Right hindlimb (tissue), 1 donor: ENCODE measurements at regions not wholly inside any gene's neighbourhood (a gene's known extent, or its start where the extent isn't known, plus 50 kb on each side); places are given as distances from the start of the nearest gene placed in this dataset.

ENCODE experiments used
- DNase-seq: peaks from one replicate; pipeline ENCODE4 v3.0.0-alpha.2; 2018

DNA sequence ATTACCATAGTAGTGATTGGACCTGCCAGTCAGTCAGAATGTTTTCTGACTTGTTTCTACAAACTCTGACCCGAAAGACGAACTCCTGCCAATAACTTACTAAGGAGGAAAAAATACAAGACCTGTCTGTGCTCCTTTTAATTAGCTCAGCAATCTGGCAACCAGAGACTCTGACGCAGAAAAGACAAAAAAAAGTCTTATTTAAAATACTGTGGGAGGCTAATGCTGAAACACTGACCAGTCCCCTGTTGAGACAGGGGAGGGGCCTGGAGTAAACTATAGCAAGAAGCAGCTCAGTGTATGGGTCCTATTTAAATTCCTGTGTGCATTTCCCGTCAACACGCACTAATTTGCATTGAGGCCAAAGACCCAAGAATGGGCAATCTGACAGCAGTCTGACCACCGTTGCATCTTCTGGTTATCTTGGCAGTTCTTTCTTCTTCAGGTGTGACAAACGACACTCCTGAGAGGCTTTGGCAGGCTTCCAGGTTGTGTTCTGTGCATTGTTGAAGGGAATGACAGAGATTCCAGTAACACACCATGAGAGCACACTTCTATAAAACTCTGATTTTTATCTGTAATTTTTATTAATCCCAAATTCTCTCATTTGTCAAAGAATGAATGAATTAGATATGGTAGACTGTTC is 1114.3 kb downstream of the IGSF11 start:
- DNase-seq: no peak

DNA sequence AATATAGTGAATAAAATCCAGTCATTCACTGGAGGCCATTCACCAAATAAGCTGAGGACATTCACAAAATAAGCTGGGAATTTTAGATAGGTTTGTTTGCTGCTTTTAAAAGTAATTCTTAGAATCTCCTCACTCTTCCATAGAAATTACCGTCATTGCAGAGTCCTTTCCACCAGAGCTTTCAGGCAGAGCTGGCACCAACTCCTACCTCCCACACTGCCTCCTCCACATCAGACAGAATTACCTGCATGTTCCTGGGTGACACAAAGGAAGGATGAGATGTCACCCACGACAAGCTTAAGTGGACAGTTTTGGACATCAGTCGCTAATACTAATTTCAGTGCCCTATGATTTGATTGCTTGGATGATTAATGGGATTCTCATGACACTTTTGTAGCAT is 1113.2 kb downstream of the IGSF11 start:
- no peak for DNase-seq

DNA sequence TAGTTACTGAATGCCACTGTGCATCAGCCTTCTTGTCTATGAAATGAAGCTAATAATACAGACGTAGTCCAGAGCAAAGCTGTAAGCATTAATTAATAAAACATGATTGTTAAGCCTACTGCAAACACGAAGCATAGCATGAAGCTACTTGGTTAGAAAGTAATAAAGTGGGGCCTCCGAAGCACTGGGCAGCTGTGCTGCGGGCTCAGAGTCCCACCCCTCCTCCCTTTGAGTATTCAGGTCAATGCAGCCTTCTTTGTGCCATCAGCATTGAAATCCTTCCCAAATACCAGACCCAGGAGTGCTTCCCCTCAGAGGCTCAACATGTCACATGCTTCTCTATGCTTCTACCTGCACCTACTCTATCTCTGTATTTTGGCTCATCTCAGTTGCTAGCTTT is 1112.6 kb downstream of the IGSF11 start:
- no peak for DNase-seq

DNA sequence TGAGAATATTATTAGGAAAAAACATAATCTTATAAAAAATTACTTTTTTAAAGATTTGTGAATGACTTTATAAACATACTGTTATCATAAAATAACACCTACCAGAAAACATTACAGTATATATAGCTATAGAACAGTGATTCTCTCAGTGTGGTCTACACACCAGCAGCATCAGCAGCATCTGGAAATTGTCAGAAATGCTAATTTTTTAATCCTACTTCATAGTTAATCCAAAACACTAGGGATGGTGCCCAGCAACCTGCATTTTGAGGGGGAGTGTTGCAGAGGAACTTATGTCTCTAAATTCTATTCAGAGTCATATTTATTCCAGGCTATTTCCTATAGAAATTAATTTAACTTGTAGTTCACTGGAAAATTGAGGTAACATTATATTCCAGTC is 1107.8 kb downstream of the IGSF11 start:
- DNase-seq: no peak

DNA sequence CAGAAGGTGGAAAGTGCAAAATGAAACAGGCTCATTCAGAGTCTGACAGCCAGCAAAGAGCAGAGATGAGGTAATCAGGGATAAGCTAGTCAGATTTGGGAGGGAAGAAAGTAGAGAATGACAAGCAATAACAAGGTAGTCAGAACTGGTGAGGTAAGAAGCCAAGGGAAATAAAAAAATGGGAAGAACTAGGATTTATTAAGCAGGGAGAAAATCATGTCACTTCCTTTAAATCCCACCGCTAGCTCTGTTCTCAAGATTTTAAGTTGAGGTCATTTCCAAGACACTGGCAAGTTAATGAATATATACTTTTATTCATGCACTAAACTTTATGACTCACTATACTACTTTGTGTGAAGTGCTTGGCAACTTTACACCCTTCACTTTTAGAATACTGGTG is 1106.8 kb downstream of the IGSF11 start:
- DNase-seq: no peak

DNA sequence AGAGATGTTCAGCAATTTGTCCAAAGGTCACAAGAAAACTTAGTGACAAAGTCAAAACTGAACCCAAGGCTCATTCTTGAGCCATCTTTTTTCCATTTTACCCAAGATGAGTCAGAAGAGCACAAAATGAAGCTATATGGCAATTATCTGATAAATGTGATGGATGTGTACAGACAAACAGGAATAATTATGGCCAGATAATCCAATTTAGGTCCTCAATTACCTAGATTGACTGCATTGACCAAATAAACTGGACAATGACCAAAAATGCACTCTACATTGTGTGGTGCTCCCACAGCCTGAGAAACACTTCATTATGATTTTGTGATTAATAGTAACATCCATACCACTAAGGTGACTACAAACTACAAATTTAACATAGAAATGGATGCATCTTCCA is 1105.8 kb downstream of the IGSF11 start:
- DNase-seq: no peak

DNA sequence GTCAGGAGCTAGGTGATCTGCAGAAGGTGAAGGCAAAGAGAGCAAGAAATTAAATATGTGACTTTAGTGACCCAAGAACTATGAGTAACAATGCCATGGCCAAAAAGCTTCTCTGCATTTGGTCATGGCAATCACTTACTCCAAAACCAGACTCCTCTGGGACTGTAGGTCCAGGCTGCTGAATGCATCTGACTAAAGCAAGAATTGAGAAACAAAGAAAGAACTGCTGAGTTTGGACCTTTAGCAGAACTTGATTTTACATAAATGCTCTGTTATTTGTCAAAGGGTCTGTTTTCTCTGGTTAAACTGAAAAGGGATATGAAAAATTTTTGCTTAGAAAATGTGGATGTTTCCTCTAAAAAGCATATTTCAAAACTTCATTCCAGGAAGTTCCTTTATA is 1102.2 kb downstream of the IGSF11 start:
- no peak for DNase-seq

DNA sequence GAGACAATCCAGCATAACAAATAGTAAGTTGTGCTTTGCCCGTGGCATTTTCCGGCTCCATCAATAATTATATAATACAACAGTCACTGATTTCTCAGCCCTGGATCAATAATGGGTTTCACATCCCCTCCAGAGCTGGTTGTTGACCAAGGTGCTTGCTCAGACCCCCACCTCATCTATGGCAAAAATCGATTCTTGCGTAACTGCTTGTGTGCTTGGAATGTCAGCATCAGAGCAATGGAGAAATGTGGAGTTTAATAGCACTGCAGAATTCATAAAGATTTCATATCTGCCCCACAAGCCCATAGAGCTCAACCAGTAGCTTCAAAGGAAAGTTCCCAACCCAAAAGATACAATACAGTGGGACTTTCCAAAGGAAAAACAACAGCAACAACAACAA is 1098.5 kb downstream of the IGSF11 start:
- no peak for DNase-seq

DNA sequence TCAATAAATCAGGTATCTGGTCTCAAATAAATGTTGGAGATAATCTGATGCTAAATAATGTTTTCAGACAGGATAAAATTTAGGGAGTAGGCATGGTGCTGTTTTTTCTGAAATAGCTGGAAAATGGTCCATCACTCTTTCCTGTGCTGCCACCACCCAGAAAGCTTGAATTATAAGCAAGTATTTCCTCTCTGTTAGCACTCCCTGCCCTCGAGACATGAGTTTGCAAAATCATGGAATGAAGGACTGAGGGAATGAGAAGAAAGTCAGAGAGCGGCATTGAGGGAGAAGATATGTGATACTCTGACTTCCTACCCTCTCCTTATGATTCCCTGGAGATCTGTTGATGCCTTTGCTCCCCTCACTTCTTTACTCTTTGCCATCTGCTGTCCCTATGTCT is 1095.7 kb downstream of the IGSF11 start:
- no peak for DNase-seq

DNA sequence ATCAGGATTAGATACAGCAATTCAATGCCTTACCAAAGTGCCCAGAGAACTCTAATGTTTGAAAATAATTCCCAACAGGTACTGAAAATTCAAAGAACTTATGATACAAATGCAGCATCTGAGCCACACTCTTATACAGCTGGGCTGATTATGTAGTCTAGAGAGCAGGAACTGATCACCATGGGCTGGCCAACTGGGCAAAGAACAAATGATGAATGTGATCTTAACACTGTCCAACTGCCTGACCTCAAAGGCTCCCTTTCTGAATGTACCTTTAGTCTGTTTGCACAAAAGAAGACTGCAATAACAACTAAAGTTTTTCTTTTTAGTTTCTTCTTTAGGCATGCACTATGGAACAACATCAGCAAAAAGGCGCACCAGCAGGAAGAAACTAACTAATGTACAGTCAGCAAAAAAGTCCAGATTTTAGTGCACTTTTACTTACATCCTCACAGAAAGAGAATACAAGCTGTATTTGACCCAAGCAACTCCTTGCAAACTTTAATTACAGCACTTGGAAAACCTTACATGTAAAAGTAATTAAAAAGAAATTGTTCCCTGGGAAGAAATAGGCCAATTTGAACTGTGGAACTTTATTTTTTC is 1095.1 kb downstream of the IGSF11 start:
- no peak for DNase-seq

DNA sequence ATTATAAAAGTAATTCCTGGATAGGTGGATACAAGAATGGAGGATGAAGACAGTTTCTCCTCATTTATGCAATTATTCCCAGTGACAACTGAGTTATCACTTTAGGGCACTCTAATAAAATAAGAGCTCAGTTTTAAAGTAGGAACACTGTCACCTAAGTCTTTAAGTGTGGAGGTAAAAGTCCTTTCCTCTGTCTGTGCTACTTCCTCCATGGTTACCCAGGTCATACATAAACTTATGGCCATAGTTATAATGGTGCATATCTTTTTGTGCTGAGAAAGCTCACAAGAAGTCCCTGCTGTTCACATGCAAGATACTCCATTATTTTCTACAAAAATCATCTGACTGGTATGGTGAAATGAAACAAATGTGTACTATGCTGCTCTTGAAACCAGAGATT is 1093.6 kb downstream of the IGSF11 start:
- no peak for DNase-seq

DNA sequence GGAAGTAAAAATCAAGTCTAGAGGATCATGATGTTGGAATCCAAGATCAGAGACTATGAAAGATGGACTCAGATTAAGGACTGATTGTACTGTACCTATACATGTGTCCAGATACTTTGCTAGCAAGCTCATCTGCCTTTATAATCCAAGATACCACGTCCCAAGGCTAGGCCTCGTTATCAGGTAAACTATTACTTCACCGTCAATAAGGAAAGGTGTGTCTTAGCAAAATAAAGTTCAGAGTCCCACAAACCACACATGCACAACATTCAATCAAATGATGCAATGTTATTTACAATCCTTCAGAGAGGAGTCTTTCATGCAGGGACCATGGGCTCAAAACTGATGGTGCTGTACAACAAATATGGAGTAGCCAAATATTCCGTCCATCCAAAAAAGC is 1092.9 kb downstream of the IGSF11 start:
- no peak for DNase-seq

DNA sequence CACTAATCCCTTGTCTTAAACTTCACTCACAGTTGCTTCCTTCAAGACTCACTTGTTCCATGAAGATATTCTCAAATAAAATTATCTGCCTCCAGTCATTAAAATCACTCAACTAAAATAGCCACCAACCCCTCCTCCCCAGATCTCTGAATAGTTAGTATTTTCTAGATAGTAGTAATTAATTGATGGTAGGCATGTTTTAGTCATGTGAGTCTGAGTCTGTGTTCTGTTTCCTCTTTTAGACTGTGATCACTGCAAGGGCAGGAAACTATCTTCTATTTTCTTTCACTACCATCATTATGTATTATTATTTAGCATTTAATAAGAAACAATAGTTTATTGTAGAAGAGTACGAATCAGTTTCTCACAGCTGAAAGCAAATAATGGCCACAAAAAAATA is 1080.5 kb downstream of the IGSF11 start:
- DNase-seq: no peak

DNA sequence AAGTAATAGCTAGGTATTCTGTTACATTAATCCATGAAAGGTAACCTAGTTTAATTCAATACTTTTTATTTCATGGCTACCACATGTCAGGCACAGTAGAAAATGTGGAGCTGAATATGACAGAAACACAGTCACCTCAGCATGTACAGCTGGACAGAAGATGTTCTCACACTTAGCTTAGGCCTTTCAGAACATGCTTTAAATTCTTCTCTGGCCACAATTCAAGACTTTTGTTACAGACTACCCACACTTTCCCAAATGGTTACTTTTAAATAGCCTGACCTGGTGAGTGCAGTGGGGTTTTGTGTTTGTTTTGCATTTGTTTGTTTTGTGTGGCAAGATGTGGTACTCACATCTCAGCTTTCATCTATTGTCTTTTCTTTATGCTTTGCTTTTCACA is 1079.5 kb downstream of the IGSF11 start:
- DNase-seq: no peak

DNA sequence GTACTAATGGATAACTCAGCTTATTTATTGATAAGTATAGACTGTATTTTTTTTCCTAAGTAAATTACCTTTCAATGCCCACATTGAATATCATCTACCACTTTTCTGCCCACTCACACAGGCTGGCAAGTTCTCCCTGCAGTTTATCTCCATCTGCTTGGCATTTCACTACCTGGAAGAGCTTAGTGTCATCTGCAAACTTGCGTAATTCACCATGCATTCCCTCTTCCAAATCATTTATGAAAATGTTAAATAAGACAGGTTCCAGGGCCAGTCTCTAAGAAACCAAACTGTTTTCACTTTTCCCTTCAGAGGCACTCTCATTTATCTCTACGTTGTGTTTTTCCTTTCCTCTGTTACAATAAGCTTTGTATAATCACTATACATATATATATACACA is 1076.6 kb downstream of the IGSF11 start:
- DNase-seq: no peak

DNA sequence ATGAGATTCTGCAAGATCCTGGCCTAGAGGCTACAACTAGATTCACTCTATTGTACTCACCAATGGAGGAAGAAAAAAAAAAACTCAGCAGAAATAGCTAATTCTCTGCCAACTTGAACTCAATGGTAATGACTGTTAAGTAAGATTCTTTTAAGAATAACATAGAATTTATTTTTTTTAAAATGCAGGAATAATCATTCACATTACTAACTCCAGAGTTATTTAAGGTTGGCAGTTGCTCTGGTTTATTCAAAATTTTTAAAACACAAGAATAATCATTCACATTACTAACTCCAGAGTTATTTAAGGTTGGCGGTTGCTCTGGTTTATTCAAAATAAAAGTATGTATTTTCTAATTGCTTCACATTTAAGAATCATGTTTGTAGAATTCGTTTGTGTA is 1071.9 kb downstream of the IGSF11 start:
- DNase-seq: no peak

DNA sequence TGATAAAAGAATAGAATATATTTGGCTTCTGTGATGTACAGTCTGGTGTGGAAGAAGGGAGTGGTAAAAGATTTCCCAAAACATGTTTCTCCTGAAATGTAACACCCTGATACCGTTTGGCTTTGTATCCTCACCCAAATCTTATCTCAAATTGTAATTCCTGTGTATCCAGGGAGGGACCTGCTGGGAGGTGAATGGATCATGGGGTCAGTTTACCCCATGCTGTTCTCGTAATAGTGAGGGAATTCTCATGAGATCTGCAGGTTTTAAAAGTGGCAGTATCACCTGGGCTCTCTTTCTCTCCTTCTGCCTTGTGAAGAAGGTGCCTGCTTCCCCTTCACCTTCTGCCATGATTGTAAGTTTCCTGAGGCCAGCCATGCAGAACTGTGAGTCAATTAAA is 1070.8 kb downstream of the IGSF11 start:
- DNase-seq: no peak

DNA sequence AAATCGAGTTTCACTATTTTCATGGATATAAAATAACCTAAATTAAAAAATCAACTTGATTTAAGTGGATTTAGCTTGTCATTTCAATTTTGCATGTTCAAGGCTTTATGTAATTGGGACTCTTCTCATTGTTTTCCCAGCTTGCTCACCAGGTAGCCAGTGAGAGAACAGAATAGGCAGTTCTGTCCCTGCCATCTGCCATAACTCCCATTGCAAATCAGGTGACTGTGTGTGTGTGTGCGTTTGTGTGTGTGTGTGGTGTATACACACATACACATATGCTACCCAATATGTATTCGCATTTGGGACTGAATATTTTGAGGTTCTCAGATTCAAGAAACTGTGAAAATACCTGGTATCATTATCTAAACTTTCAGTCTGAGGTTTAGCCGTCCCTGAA is 1069.8 kb downstream of the IGSF11 start:
- no peak for DNase-seq

DNA sequence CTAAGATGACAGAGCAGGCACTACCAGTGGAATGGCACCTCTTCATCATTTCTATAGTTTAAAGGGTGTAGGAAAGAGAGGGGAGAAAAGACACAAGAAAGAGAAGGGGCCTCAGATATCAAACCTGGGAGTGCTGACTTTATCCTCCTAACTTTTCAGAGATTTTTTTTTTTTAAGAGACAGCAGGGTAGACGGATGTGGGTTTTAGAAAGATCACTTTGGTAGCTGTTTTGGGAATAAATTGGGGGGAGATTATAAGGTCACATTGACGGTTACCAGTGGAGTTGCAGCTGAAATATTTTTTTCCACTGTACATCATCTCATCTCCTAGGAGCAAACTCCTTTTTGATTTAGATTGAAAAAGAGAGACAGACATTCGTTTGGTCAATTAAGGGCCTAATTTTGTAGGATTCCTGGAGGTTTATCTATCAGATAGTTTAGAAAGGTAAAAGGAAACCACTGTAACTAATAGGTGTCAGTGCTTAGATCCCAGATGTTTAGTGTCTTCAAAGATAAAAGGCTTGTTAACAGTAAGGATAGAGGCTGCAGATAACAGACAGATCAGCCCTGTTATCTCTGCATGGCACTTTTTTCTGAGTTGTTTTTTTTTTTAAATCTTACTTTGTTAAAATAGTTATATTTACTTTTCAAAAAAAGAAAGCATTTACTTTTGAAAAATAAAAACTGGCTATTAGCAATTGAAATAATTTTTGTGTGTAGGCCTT is 1057.0 kb downstream of the IGSF11 start:
- DNase-seq: no peak

DNA sequence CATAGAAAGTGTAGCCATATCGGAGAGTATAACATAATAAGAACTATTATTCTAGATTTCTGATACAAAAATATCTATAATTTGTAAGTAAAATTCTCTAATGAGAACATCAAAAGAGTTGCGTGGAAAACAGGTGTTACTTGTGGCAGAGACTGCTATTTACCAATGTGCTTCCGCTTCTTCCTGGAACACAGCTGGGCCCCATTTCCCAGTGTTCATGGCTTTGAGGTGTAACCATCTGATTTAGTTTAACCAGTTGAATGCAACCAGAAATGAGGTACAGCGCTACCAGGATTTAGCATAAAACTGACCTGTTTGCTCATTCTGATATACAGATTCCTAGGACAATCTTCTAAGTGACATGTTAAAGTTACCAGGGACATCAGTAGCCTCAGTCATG is 1055.2 kb downstream of the IGSF11 start:
- DNase-seq: no peak

DNA sequence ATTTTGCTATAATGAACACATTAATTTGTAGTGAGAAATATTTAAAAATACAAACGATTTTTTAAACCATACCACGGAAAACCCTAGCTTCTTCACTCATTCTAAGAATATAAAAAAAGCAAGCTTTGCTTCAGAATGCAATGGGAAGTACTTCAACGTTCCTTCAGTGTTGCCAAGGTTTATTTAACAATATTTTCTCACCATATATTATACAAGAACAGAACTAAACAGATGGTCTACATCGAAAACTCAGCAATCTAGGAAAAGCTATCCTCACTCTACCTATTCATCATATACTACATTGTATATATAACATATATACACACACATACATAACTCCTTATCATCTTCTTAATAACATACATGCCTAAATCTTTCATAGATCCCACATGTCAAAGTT is 1047.4 kb downstream of the IGSF11 start:
- no peak for DNase-seq

DNA sequence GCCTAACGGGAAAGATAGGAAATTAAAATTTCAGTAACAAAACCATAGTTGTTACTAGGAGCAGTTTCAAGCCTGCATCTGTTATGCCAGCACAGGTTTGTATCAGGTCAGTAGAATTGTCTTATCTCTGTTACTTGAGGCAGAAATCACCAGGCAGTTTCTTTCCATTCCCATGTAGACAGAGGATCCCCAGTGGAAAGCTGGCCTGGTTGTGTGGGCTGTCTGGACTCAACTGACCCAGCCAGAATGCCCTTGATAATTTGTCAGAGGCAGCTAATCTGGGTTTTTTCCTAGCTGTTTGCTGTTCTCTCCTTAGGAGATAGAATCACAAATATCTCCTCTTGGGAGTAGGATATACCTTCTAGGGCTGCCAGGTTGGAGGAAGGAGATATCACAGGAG is 1044.7 kb downstream of the IGSF11 start:
- DNase-seq: no peak

DNA sequence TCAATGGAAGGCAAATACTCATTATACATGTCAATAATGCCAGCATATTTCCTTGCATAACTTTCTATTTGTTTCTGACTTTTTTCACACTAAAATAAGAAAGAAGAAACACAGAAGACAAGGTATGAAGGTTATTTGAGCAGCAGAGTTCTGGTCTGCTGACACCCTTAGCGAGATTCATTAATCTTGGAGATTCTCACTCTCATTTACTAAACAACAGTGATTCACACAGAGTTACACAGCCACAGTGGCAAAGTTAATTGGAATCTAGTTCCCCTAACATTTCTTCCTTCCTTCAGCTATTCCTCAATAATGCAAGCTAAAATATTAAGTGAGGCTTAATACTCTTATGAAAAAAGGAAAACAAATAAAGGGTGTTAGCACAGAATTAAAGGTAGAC is 1044.0 kb downstream of the IGSF11 start:
- no peak for DNase-seq

DNA sequence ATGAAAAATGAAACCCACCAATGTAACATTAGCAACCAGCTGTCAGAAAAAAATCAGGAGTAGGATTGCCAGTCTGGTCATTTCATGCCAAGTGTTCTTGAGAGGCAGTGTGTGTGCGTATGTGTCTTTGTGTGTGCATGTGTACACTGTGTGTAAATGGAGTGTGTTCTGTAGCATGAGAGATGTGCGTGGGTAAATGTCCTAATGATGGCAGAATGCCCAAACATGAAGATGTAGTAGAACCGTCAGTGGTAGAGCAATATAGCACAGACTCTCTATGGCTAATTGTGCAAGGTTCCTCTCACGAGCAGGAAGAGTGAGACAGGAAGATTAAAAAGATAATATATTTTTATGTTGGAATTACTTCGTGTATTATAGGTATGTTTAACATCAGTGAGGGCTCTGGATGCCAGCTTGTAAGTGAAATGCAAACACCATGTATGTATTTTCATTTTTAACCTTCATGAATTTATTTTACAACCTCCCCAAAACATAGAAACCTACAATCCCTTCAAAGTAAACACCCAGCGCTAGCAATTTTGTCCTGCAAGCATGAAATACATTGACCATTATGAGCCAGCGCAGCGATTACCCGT is 1038.7 kb downstream of the IGSF11 start:
- no peak for DNase-seq
